HL-60 (cell line): ENCODE measurements at regions not wholly inside any gene's neighbourhood (a gene's known extent, or its start where the extent isn't known, plus 50 kb on each side); places are given as distances from the start of the nearest gene placed in this dataset.

Source experiments
- DNase-seq, 2 experiments: peaks; one replicate each; pipeline ENCODE4 v3.0.0-alpha.2; 2010 to 2020; ENCODE audit warnings: low read depth in 1 of 2, low spot score in 1 of 2
- H3K27ac ChIP-seq: fragments of 250-450 bp; sonication (Bioruptor Pico); replicated peaks from 2 replicates; pipeline ENCODE4 v1.5.1; 2020; ENCODE audit warnings: mild to moderate bottlenecking, moderate library complexity
- H3K27me3 ChIP-seq: fragments of 250-450 bp; sonication (Bioruptor Pico); 2 replicates; pipeline ENCODE4 v1.5.1; 2021; ENCODE audit warnings: mild to moderate bottlenecking, moderate library complexity; ENCODE audit not compliant: insufficient read depth, poor library complexity, severe bottlenecking
- H3K4me3 ChIP-seq: replicated peaks from 2 replicates; pipeline ENCODE4 v1.5.1; 2011; ENCODE audit warnings: mild to moderate bottlenecking, control low read depth, low read length; ENCODE audit not compliant: insufficient read depth
- GABPA ChIP-seq: IDR thresholded peaks from 2 replicates; pipeline ENCODE4 v1.6.1; 2012; ENCODE audit warnings: low read depth
- POLR2AphosphoS5 ChIP-seq: IDR thresholded peaks from 2 replicates; pipeline ENCODE4 v1.6.1; 2012; ENCODE audit warnings: low read depth
- REST ChIP-seq: IDR thresholded peaks from 2 replicates; pipeline ENCODE4 v1.6.1; 2012; ENCODE audit warnings: low read depth; ENCODE audit not compliant: insufficient replicate concordance
- SPI1 ChIP-seq: IDR thresholded peaks from 2 replicates; pipeline ENCODE4 v1.6.1; 2012; ENCODE audit warnings: low read depth, mild to moderate bottlenecking, borderline replicate concordance
- TF ChIP-seq, protein P1 (sequence below): IDR thresholded peaks from one replicate; pipeline ENCODE4 v1.5.1; 2011; ENCODE audit warnings: low read length, control low read depth, inconsistent platforms; ENCODE audit not compliant: insufficient read depth

GRCh38 chr7:54465095-54465494, 77.1 kb upstream of the VSTM2A start:
- no peak for DNase-seq
- no peaks in the 10 kb centered on the region for H3K27me3 ChIP-seq
- TF ChIP-seq, protein P1, sequence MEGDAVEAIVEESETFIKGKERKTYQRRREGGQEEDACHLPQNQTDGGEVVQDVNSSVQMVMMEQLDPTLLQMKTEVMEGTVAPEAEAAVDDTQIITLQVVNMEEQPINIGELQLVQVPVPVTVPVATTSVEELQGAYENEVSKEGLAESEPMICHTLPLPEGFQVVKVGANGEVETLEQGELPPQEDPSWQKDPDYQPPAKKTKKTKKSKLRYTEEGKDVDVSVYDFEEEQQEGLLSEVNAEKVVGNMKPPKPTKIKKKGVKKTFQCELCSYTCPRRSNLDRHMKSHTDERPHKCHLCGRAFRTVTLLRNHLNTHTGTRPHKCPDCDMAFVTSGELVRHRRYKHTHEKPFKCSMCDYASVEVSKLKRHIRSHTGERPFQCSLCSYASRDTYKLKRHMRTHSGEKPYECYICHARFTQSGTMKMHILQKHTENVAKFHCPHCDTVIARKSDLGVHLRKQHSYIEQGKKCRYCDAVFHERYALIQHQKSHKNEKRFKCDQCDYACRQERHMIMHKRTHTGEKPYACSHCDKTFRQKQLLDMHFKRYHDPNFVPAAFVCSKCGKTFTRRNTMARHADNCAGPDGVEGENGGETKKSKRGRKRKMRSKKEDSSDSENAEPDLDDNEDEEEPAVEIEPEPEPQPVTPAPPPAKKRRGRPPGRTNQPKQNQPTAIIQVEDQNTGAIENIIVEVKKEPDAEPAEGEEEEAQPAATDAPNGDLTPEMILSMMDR = no peak
- TF ChIP-seq SPI1 (no peak), GABPA (no peak), POLR2AphosphoS5 (no peak)
- H3K27ac ChIP-seq = no peak overlapping the region
- no peak overlapping the region for H3K4me3 ChIP-seq

- Histone ChIP-seq H3K27ac (no peak overlapping the region), H3K4me3 (no peak overlapping the region), H3K27me3 (no peaks in the 10 kb centered on the region)
- DNase-seq = no peak
- no peak for TF ChIP-seq SPI1
- TF ChIP-seq, protein P1 = no peak
- TF ChIP-seq POLR2AphosphoS5 = no peak
- TF ChIP-seq GABPA = no peak
- no peak for TF ChIP-seq REST
Observed at GRCh38 chr7:54469740-54470139, 72.4 kb upstream of the VSTM2A start.

DNA sequence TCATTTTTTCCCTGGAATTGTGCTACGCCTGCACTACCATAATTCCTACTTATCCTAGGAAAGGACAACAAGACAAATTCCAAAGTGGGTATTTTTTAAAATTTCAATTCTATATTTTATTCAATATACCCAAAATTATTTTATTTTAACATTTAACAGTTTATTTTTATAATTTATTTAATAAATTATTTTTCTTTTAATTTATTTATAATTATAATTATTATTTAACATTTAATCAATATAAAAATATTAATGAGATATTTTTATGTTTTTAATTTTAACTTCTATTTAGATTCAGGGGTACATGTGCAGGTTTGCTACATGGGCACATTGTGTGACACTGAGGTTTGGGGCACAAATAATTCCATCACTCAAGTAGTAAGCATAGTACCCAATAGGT, 65.6 kb upstream of the VSTM2A start:
- no peak overlapping the region for H3K4me3 ChIP-seq
- no peak overlapping the region for H3K27ac ChIP-seq
- no peaks in the 10 kb centered on the region for H3K27me3 ChIP-seq
- no peak for TF ChIP-seq REST
- no peak for TF ChIP-seq GABPA
- TF ChIP-seq, protein P1 = no peak
- no peak for TF ChIP-seq POLR2AphosphoS5
- TF ChIP-seq SPI1 = no peak
- DNase-seq = no peak

DNA sequence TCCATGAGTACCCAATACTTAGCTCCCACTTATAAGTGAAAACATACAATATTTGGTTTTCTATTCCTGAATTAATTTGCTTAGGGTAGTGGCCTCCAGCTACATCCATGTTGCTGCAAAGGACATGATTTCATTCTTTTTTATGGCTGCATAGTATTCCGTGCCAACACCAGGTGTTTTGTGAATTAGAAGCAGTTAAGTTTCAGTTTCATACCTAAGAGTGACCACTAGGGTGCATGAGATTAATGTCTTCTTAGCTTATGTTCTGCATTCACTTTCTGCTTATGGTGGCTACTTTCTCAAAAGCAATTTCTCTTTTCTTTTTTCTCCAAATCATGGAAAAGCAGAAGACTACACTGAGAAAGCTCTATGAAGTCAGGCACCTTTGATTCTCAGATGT, 65.1 kb upstream of the VSTM2A start:
- no peak for DNase-seq
- no peak overlapping the region for H3K27ac ChIP-seq
- no peaks in the 10 kb centered on the region for H3K27me3 ChIP-seq
- H3K4me3 ChIP-seq = no peak overlapping the region
- TF ChIP-seq REST (no peak), POLR2AphosphoS5 (no peak), GABPA (no peak), SPI1 (no peak)
- TF ChIP-seq, protein P1 = no peak
